ENCODE measurements at regions not wholly inside any gene's neighbourhood (a gene's known extent, or its start where the extent isn't known, plus 50 kb on each side); places are given as distances from the start of the nearest gene placed in this dataset.

DNA sequence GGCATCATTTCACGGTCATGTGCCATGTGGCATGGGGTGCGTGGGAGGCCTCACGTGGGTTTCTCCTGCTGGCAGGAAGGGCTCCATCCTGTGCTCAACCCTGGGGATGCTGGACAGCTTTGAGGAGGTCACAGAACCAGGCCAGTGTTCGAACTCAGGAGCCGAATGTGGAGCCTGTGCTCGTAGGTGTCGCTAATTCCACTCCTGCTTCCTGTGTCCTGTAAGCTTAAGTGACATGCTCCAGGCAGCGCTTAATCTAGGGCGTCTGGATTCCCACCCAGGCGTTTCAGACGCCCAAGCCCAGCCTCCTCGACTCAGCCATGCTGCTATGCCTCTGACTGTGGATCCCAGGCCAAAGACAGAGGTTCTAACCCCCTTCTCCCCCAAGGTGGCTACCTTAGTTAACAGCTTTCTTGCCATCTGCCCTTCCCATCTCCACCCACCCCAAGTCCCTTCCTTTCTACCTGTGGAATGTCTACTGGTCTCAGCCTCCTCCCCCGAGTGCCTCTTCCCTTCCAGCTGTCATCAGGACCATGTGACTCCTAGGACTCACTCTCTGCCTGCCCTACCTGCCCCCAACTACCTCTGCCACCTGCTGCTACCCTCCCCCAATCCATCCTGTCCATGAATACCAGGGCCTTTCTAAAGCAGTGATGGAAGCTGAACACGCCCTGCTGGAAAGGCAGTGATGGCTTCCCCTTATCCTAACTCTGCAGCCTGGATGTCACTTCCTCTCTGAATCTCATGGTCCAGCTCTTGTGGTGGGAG is 255.1 kb downstream of the CDH26 start:
- DNase-seq (ENCODE audit: low read depth) = no peak

DNA sequence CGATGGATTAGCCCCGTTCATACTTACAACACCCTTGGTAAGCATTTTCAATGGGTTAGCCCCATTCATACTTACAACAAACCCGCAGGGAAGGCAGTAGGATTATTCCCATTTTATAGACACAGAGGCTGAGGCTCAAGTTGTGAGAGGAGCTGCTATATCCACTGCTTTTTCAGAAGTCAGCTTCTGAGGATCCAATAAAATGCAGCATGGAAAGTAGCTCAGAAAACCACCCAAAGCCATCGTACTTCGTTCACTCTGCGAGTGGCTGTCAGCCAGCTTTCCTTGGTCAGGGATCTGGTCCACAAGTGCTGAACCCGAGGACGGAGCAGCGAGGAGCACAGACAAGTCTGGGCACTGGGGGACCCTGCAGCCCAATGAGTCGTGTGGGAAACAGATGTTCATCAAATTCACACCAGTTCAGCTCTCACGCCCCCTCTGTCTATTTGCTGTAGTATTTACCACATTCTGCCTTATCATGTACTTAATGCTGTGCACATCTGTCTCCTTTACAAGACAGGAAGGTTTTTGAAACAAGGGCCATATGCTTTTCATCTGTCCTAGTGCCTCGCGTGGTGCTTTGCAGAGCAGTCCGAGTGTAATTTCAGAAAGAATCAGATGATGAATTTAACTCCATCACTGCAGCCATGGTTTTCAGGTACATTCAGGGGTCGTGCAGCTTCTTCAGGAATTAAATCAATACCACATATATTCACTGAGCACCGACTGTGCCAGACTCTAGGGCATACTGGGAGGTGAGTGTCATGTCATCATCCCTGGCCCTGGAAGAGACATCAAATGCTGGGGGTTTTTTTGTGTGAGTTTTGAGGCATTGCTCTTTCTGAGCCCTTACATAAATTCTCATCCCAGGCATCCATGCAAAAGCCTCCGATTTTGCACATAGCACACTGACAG is 256.9 kb downstream of the CDH26 start:
- no peak for DNase-seq (ENCODE audit: low read depth)

- no peak for DNase-seq (ENCODE audit: low read depth)
Observed at GRCh38 chr20:60215816-60216730, 257.9 kb downstream of the CDH26 start.

GRCh38 chr20:60219231-60219630 is 261.0 kb downstream of the CDH26 start:
- no peak for DNase-seq (ENCODE audit: low read depth)

GRCh38 chr20:60219984-60220562 is 261.9 kb downstream of the CDH26 start:
- DNase-seq (ENCODE audit: low read depth) = no peak

DNA sequence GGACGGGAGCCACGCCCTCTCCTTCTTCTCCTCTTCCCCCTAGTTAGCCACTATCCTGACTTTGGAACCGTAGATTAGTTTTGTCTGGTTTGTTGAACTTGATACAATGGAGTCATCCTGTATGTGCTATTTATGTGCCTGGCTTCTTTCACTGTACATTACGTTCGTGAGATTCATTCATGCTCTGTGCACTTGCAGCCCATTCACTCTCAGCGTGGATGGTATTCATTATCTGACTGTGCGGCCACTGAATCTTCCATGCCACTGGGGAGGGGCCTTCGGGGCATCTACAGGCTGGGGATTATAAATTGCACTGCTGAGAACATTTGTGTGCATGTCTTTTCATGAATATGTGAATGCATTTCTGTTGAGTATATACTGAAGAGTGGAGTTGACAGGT is 262.5 kb downstream of the CDH26 start:
- DNase-seq (ENCODE audit: low read depth) = no peak

DNA sequence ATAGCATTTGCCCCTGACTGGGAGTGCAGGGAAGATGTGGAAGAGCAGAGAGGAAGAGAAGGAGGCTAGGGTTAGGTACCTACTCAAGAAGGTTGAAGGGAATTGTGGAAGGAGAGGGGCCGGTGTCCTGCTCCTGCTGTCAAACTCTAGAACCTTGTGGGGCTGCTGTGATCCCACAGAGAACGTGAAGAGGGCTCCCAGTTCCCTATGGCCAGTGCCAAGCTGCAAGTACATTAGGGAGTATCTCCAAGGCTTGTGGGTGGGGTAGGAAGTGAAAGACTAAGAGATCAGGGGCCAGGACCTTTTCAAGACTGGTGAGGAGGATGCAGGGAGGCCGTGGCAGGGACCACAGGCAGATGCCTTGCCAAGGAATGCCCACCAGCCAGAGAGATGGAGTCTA is 263.4 kb downstream of the CDH26 start:
- no peak for DNase-seq (ENCODE audit: low read depth)

DNA sequence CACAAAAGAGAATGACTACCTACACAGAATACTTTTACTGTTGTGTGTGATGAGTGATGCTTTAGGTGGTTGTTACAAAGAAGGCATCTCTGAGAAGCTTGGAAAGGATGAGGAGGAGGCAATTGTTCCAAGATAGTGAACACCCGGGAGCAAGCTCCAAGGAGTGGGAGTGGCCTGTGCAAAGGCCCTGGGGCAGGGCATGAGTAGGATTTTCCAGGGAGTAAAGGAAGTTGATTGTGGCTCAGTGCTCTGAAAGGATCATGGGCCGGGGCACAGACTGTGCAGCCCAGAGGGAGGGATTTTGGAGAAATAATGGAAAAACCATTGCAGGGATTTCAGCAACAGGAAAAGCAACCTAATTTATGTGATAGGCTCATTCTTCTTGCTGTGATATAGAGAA is 264.3 kb downstream of the CDH26 start:
- no peak for DNase-seq (ENCODE audit: low read depth)

DNA sequence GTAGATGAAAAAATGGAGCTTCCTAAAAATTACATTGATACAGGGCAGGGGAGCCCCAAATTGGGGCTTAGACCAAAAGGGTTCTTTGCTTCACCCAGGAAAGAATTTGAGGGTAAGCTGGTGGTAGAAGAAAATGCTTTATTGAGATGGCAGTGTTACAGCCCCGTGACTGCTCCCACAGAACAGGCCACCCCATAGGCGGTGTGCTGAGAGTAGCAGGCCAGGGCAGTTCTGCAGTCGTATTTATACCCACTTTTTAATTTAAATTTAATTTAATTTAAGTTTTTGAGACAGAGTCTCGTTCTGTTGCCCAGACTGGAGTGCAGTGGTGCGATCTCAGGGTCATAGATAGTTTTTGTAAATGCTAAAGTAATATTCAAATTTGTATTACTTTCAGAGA is 265.0 kb downstream of the CDH26 start:
- no peak for DNase-seq (ENCODE audit: low read depth)

- no peak for DNase-seq (ENCODE audit: low read depth)
Observed at GRCh38 chr20:60224914-60225313, 266.7 kb downstream of the CDH26 start.

DNA sequence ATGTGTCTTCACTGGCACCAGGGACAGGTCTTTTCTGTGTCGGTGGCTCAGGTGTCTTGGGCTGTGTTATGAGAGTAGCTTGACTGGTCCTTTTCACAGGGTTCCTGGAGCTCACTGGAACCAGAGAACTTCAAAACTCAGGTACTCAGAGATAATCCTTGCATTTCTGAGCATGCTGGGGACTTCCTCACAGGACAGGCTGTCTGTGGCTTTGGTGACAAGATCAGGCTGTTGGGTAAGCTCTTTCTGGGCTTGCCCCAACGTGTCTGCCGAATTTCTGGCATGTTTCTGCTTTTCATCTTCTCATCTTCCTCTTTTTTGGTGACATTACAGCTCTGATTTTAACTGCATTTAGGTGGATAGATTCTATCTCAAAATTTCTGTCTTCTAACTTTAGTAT is 270.0 kb downstream of the CDH26 start:
- no peak for DNase-seq (ENCODE audit: low read depth)

GRCh38 chr20:60232380-60232779 is 274.2 kb downstream of the CDH26 start:
- DNase-seq (ENCODE audit: low read depth) = no peak

DNA sequence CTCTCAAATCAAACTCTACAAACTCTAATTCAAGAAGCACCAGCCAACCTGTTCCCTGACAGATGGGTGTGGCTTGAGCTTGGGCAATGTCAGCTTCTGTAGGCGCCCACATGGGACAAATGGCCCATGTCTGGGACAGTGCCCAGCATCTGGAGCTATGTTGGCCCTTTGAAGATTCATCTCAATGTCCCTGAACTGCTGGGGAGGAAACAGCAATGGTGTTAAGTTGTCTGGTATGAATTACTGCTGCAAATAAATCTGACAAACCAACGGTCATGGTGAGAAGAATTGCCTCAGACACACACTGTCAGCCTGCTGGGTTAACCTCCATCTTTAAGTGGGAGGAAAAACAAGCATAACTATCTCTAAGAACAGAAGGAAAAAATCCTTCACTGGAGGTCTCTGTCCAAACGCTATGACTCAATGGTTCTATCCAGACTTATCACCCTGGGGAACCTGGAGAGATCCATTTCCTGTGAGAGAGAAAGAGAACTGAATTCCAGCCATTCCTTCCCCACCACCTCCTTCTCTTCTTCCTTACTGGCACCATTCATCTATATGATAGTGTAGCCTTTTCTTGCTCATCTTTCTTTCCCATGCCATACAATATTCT is 274.9 kb downstream of the CDH26 start:
- DNase-seq (ENCODE audit: low read depth) = no peak

- DNase-seq (ENCODE audit: low read depth) = no peak
Observed at GRCh38 chr20:60236613-60237012, 278.4 kb downstream of the CDH26 start.

DNA sequence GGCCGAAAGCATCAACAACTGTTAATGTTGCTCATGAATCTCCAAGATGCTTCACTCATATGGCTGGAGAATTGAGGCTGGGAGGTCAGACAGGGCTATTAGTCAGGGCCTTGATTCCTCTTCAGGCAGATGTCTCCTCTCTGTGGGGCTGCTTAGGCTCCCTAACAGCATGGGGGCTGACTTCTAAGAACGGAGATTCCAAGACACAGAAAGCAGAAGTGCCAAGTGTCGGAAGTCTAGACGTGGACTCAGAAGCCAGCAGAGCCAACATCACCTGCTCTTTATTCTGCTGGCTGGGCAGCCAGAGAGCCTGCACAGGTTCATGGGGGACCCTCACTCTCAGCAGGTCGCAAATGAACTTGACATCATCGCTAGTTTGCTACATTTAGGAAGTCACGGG is 279.8 kb downstream of the CDH26 start:
- DNase-seq (ENCODE audit: low read depth) = no peak

DNA sequence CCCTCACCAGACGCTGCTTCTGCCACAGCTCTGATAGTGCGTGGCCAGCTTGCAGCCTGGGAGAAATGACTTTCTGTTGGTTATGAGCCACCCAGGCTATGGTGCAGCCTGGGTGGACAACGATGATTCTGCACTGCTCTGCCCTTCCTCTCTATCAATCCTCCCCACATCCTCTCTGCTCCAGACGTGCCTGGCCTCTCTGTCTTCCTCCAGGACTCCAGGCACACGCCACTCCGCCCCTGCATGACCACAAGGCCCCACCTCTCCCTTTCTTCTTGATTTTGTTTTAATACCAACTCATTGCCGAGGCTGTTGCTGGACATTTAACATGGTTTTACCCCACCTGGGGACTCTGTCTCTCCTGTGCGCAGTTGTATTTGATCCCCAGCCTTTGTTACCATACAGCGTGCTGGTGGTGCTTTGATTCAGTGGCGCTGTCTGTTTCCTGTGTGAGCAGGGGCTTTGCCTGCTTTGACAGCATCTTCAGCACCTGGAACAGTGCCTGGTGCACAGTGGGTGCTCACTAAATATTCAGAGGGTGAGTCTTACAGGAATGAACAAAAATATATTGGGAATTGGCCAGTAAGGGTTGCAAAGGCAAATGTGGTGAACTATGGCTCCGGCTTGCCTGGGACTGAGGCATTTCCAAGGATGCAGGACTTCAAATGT is 280.9 kb downstream of the CDH26 start:
- DNase-seq (ENCODE audit: low read depth) = no peak

- DNase-seq (ENCODE audit: low read depth) = no peak
Observed at GRCh38 chr20:60239956-60240355, 281.7 kb downstream of the CDH26 start.

DNA sequence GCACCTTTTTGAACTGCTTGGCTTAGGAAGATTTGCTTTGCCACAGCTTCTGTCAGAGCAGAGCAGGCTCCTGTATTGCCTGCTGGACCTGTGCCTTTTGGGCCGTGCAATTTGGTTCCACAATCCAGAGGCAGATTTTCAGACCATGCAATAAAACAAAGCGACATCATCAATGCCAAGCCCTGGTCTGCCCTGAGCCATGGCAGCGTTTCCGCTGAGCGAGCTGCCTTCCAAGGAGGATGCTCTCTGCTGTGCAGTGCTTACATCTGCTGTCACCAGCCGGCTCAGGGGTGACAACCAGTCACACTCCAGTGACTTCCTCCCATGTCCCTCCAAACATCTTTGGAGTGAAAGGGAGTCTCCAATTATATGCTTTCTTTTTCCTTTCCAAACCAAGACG is 282.2 kb downstream of the CDH26 start:
- DNase-seq (ENCODE audit: low read depth) = no peak

DNA sequence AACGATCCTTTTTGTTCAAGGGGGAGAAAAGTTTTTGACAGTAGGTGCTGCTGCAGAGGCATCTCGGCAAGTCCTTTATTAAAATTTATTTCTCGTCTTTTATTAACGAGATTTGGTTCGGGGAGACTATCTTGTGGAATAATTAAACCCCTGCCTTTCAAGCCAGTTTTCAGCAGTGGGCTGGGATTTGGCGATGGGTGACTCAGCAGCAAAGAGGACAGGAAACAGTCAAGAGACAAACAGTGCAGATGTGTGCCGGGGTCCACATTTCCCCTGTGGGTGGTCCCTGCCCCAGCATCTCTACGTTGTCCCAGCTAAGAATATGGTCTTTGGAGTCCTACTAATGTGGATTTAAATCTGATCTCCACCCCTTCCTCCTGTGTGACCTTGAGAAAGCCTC is 282.8 kb downstream of the CDH26 start:
- DNase-seq (ENCODE audit: low read depth) = no peak

GRCh38 chr20:60242836-60243505 is 284.7 kb downstream of the CDH26 start:
- DNase-seq (ENCODE audit: low read depth) = no peak

Data from iris pigment epithelial cell (primary cell).